WTC11 (cell line): ENCODE measurements at regions not wholly inside any gene's neighbourhood (a gene's known extent, or its start where the extent isn't known, plus 50 kb on each side); places are given as distances from the start of the nearest gene placed in this dataset.

ENCODE experiments used
- ATAC-seq: fragments of 200-7000 bp; cut with Tn5 transposase; 2 replicates; pipeline ENCODE4 v1.10.0; 2021; ENCODE audit warnings: mild to moderate bottlenecking, moderate library complexity
- CTCF ChIA-PET: fragments of 300-600 bp; sonication (Branson Sonifier 250); formaldehyde crosslinking; loops from one replicate; lab custom pipeline; 2021; ENCODE audit warnings: antibody characterized with exemption; lab: Charles Lee
- POLR2A ChIA-PET: fragments of 350-600 bp; sonication (Branson Sonifier 250); formaldehyde crosslinking; loops from one replicate; lab custom pipeline; 2021; ENCODE audit warnings: antibody characterized with exemption; lab: Charles Lee
- DNase-seq: peaks from one replicate; pipeline ENCODE4 v3.0.0; 2021; ENCODE audit warnings: low spot score
- H3K27ac Mint-ChIP-seq: 2 replicates; pipeline ENCODE4 v1.8.0; 2021; ENCODE audit warnings: mixed read lengths
- H3K27me3 Mint-ChIP-seq: 2 replicates; pipeline ENCODE4 v1.8.0; 2021; ENCODE audit warnings: low read depth, mild to moderate bottlenecking, moderate library complexity, mixed read lengths
- H3K36me3 Mint-ChIP-seq: 2 replicates; pipeline ENCODE4 v1.8.0; 2021; ENCODE audit warnings: mixed read lengths
- H3K4me1 Mint-ChIP-seq: 2 replicates; pipeline ENCODE4 v1.8.0; 2022; ENCODE audit warnings: mixed read lengths
- H3K4me3 Mint-ChIP-seq: 2 replicates; pipeline ENCODE4 v1.8.0; 2021; ENCODE audit warnings: mild to moderate bottlenecking, moderate library complexity, mixed read lengths
- H3K9me3 Mint-ChIP-seq: 2 replicates; pipeline ENCODE4 v1.8.0; 2021; ENCODE audit warnings: mixed read lengths
- ATF2 ChIP-seq: sonication (generic); formaldehyde crosslinking; IDR thresholded peaks from 2 replicates; pipeline ENCODE4 v1.8.1; 2022; ENCODE audit warnings: low read depth, missing genetic modification reagents, borderline replicate concordance
- CREB1 ChIP-seq: sonication (generic); formaldehyde crosslinking; IDR thresholded peaks from 2 replicates; pipeline ENCODE4 v1.8.0; 2023; ENCODE audit warnings: mild to moderate bottlenecking, missing genetic modification reagents
- E2F5 ChIP-seq: sonication (generic); formaldehyde crosslinking; IDR thresholded peaks from 2 replicates; pipeline ENCODE4 v1.8.1; 2022; ENCODE audit warnings: mild to moderate bottlenecking, moderate library complexity, missing genetic modification reagents
- FOXJ3 ChIP-seq: sonication (generic); formaldehyde crosslinking; IDR thresholded peaks from 2 replicates; pipeline ENCODE4 v1.9.0; 2021; ENCODE audit warnings: missing genetic modification reagents, mild to moderate bottlenecking, borderline replicate concordance
- FOXP1 ChIP-seq: sonication (generic); formaldehyde crosslinking; IDR thresholded peaks from 2 replicates; pipeline ENCODE4 v1.8.0; 2022; ENCODE audit warnings: missing genetic modification reagents, mild to moderate bottlenecking, moderate library complexity, borderline replicate concordance
- GRHL2 ChIP-seq: fragments of 250-450 bp; sonication (Bioruptor Pico); IDR thresholded peaks from 2 replicates; pipeline ENCODE4 v1.8.0; 2022; ENCODE audit warnings: mild to moderate bottlenecking, moderate library complexity; ENCODE audit not compliant: insufficient replicate concordance, severe bottlenecking
- MYBL2 ChIP-seq: sonication (generic); formaldehyde crosslinking; IDR thresholded peaks from 2 replicates; pipeline ENCODE4 v1.8.1; 2023; ENCODE audit warnings: mild to moderate bottlenecking, moderate library complexity, missing genetic modification reagents
- PREB ChIP-seq: sonication (generic); formaldehyde crosslinking; IDR thresholded peaks from 2 replicates; pipeline ENCODE4 v1.8.1; 2022; ENCODE audit warnings: mild to moderate bottlenecking, missing genetic modification reagents, moderate library complexity, borderline replicate concordance
- SMAD4 ChIP-seq: sonication (generic); formaldehyde crosslinking; IDR thresholded peaks from 2 replicates; pipeline ENCODE4 v1.8.0; 2022; ENCODE audit warnings: mild to moderate bottlenecking, missing genetic modification reagents
- TEAD1 ChIP-seq: sonication (generic); formaldehyde crosslinking; IDR thresholded peaks from 2 replicates; pipeline ENCODE4 v1.8.0; 2022; ENCODE audit warnings: mild to moderate bottlenecking, missing genetic modification reagents
- ZNF121 ChIP-seq: sonication (generic); formaldehyde crosslinking; IDR thresholded peaks from 2 replicates; pipeline ENCODE4 v1.8.0; 2023; ENCODE audit warnings: missing genetic modification reagents
- ZNF219 ChIP-seq: sonication (generic); formaldehyde crosslinking; IDR thresholded peaks from 2 replicates; pipeline ENCODE4 v1.8.0; 2023; ENCODE audit warnings: missing genetic modification reagents, mild to moderate bottlenecking, borderline replicate concordance
- ZNF317 ChIP-seq: sonication (generic); formaldehyde crosslinking; IDR thresholded peaks from 2 replicates; pipeline ENCODE4 v1.8.1; 2023; ENCODE audit warnings: low read depth, mild to moderate bottlenecking, moderate library complexity, missing genetic modification reagents, borderline replicate concordance
- ZNF416 ChIP-seq: fragments of 250-450 bp; sonication (Bioruptor Pico); IDR thresholded peaks from 2 replicates; pipeline ENCODE4 v1.9.0; 2021; ENCODE audit warnings: mild to moderate bottlenecking, inconsistent platforms
- TF ChIP-seq, protein P1 (sequence below): fragments of 200-600 bp; IDR thresholded peaks from 2 replicates; pipeline ENCODE4 v1.8.0; 2022; ENCODE audit warnings: antibody characterized with exemption
- TF ChIP-seq, protein P2 (sequence below): sonication (generic); formaldehyde crosslinking; IDR thresholded peaks from 2 replicates; pipeline ENCODE4 v1.8.1; 2022; ENCODE audit warnings: low read depth, mild to moderate bottlenecking, moderate library complexity, missing genetic modification reagents, borderline replicate concordance
- TF ChIP-seq, protein P3 (sequence below): fragments of 250-450 bp; sonication (Bioruptor Pico); IDR thresholded peaks from 2 replicates; pipeline ENCODE4 v1.8.0; 2021; ENCODE audit warnings: mild to moderate bottlenecking

DNA sequence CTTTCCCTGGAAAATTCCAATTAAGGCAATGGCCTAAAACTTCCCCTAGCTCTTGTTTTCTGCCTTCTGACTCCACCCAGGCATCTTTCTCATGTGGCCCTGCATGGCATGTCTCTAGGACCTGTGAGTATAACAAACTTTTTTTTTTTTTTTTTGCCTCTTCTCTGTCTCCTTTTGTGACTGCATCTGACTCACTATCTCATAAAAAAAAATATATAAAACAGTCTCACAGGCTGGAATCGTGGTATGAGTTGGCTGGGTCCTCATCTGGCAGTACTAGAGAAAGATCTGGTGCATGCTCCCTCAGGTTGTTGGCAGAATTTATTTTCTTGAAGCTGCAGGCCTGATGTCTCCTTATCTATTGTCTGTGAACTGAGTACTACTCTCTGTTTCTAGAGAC is 313.9 kb downstream of the TECRL start:
- H3K9me3 Mint-ChIP-seq = peaks cover 2% of the 10 kb centered on the region; the same call in 1 of the 2 replicates
- H3K36me3 Mint-ChIP-seq = no peaks in the 10 kb centered on the region
- TF ChIP-seq FOXJ3 (CRISPR knock-in tag) (no peak), FOXP1 (CRISPR knock-in tag) (no peak), ZNF416 (CRISPR knock-in tag) (no peak), ZNF121 (CRISPR knock-in tag) (no peak), E2F5 (CRISPR knock-in tag) (no peak), GRHL2 (no peak), CREB1 (CRISPR knock-in tag) (no peak), ZNF219 (CRISPR knock-in tag) (no peak)
- TF ChIP-seq, protein P1, sequence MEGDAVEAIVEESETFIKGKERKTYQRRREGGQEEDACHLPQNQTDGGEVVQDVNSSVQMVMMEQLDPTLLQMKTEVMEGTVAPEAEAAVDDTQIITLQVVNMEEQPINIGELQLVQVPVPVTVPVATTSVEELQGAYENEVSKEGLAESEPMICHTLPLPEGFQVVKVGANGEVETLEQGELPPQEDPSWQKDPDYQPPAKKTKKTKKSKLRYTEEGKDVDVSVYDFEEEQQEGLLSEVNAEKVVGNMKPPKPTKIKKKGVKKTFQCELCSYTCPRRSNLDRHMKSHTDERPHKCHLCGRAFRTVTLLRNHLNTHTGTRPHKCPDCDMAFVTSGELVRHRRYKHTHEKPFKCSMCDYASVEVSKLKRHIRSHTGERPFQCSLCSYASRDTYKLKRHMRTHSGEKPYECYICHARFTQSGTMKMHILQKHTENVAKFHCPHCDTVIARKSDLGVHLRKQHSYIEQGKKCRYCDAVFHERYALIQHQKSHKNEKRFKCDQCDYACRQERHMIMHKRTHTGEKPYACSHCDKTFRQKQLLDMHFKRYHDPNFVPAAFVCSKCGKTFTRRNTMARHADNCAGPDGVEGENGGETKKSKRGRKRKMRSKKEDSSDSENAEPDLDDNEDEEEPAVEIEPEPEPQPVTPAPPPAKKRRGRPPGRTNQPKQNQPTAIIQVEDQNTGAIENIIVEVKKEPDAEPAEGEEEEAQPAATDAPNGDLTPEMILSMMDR = no peak
- TF ChIP-seq, all 79 proteins: peak for 0
- ATAC-seq (no peak), DNase-seq (no peak)
- Mint-ChIP-seq H3K4me3 (no peak overlapping the region), H3K4me1 (no peaks in the 10 kb centered on the region), H3K27me3 (no peaks in the 10 kb centered on the region), H3K27ac (no peak overlapping the region)
- CTCF ChIA-PET = no interaction called here
- POLR2A ChIA-PET = no interaction called here

DNA sequence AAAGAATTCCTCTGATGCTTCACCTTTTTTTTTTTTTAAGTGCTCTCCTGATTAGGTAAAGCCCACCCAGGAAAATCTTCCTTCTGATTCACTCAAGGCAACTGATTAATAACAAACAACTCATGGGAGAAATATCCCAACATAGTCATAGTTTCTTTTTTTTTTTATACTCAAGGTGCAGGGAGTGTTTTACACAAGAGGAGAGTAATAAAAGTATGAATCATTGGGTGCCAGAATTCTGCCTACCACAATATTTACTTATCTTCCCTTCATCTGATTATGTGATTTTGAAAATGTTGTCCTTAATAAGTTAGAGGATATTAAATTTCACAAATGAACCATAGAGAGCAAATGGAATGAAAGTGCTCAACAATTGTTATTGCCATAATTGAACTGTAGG is 329.9 kb downstream of the TECRL start:
- peaks cover 5% of the 10 kb centered on the region; the same call in 1 of the 2 replicates for H3K36me3 Mint-ChIP-seq
- no peak for TF ChIP-seq ZNF416 (CRISPR knock-in tag)
- TF ChIP-seq ZNF317 (CRISPR knock-in tag) = no peak
- TF ChIP-seq, protein P2, sequence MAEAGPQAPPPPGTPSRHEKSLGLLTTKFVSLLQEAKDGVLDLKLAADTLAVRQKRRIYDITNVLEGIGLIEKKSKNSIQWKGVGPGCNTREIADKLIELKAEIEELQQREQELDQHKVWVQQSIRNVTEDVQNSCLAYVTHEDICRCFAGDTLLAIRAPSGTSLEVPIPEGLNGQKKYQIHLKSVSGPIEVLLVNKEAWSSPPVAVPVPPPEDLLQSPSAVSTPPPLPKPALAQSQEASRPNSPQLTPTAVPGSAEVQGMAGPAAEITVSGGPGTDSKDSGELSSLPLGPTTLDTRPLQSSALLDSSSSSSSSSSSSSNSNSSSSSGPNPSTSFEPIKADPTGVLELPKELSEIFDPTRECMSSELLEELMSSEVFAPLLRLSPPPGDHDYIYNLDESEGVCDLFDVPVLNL (CRISPR knock-in tag) = no peak
- TF ChIP-seq SMAD4 = no peak
- TF ChIP-seq ATF2 (CRISPR knock-in tag) = no peak
- TF ChIP-seq PREB (CRISPR knock-in tag) = no peak
- TF ChIP-seq MYBL2 = no peak
- TF ChIP-seq TEAD1 (CRISPR knock-in tag) = no peak
- TF ChIP-seq, protein P3, sequence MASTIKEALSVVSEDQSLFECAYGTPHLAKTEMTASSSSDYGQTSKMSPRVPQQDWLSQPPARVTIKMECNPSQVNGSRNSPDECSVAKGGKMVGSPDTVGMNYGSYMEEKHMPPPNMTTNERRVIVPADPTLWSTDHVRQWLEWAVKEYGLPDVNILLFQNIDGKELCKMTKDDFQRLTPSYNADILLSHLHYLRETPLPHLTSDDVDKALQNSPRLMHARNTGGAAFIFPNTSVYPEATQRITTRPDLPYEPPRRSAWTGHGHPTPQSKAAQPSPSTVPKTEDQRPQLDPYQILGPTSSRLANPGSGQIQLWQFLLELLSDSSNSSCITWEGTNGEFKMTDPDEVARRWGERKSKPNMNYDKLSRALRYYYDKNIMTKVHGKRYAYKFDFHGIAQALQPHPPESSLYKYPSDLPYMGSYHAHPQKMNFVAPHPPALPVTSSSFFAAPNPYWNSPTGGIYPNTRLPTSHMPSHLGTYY (CRISPR knock-in tag) = no peak
- TF ChIP-seq, all 79 proteins: peak for 0
- CTCF ChIA-PET = no interaction called here
- ATAC-seq (no peak), DNase-seq (no peak)
- H3K27me3 Mint-ChIP-seq = no peaks in the 10 kb centered on the region
- H3K27ac Mint-ChIP-seq = no peak overlapping the region
- POLR2A ChIA-PET = interaction anchor here (0.7 kb wide), 1 partner anchor 50 kb away, joined by 3 read pairs; no protein-coding TSS in a partner anchor
- no peak overlapping the region for H3K4me3 Mint-ChIP-seq
- H3K9me3 Mint-ChIP-seq = peaks cover 5% of the 10 kb centered on the region; the same call in 1 of the 2 replicates
- H3K4me1 Mint-ChIP-seq = peaks cover 13% of the 10 kb centered on the region
